ENCODE measurements at regions not wholly inside any gene's neighbourhood (a gene's known extent, or its start where the extent isn't known, plus 50 kb on each side); places are given as distances from the start of the nearest gene placed in this dataset.

- TF ChIP-seq ZFX (IDR thresholded peaks at IDR 0.05; ENCODE audit: borderline replicate concordance) (no peak), CTCF (IDR thresholded peaks at IDR 0.05) (no peak)
These were observed 339.8 kb upstream of the SEMA6D start for GRCh38 chr15:47377465-47377864.

GRCh38 chr15:47378527-47378926 lies 338.8 kb upstream of the SEMA6D start:
- H3K27ac ChIP-seq = no peak overlapping the region
- TF ChIP-seq CTCF (IDR thresholded peaks at IDR 0.05) (no peak), ZFX (IDR thresholded peaks at IDR 0.05; ENCODE audit: borderline replicate concordance) (no peak)

More at GRCh38 chr15:47377465-47377864, 339.8 kb upstream of the SEMA6D start:
- no peak overlapping the region for H3K27ac ChIP-seq

- H3K27ac ChIP-seq = no peak overlapping the region
- TF ChIP-seq ZFX (IDR thresholded peaks at IDR 0.05; ENCODE audit: borderline replicate concordance) (no peak), CTCF (IDR thresholded peaks at IDR 0.05) (no peak)
These were observed 334.2 kb upstream of the SEMA6D start for GRCh38 chr15:47383102-47383501.

GRCh38 chr15:47383801-47384200 lies 333.5 kb upstream of the SEMA6D start:
- no peak overlapping the region for H3K27ac ChIP-seq
- no peak for TF ChIP-seq ZFX (IDR thresholded peaks at IDR 0.05; ENCODE audit: borderline replicate concordance)
- no peak for TF ChIP-seq CTCF (IDR thresholded peaks at IDR 0.05)

- no peak overlapping the region for H3K27ac ChIP-seq
- TF ChIP-seq CTCF (IDR thresholded peaks at IDR 0.05) = no peak
- TF ChIP-seq ZFX (IDR thresholded peaks at IDR 0.05; ENCODE audit: borderline replicate concordance) = no peak
These were observed 333.0 kb upstream of the SEMA6D start for GRCh38 chr15:47384341-47384740.

GRCh38 chr15:47384776-47385175 lies 332.5 kb upstream of the SEMA6D start:
- H3K27ac ChIP-seq = no peak overlapping the region

GRCh38 chr15:47386459-47386858 lies 330.8 kb upstream of the SEMA6D start:
- H3K27ac ChIP-seq = no peak overlapping the region
- TF ChIP-seq CTCF (IDR thresholded peaks at IDR 0.05) (no peak), ZFX (IDR thresholded peaks at IDR 0.05; ENCODE audit: borderline replicate concordance) (no peak)

More at GRCh38 chr15:47384776-47385175, 332.5 kb upstream of the SEMA6D start:
- TF ChIP-seq CTCF (IDR thresholded peaks at IDR 0.05) (no peak), ZFX (IDR thresholded peaks at IDR 0.05; ENCODE audit: borderline replicate concordance) (no peak)
